ENCODE measurements at regions not wholly inside any gene's neighbourhood (a gene's known extent, or its start where the extent isn't known, plus 50 kb on each side); places are given as distances from the start of the nearest gene placed in this dataset.
"Not testable (repeated sequence)": the region's sequence is repeated elsewhere in the genome, so short reads cannot be mapped to it uniquely, and the experiment has no call there.

DNA sequence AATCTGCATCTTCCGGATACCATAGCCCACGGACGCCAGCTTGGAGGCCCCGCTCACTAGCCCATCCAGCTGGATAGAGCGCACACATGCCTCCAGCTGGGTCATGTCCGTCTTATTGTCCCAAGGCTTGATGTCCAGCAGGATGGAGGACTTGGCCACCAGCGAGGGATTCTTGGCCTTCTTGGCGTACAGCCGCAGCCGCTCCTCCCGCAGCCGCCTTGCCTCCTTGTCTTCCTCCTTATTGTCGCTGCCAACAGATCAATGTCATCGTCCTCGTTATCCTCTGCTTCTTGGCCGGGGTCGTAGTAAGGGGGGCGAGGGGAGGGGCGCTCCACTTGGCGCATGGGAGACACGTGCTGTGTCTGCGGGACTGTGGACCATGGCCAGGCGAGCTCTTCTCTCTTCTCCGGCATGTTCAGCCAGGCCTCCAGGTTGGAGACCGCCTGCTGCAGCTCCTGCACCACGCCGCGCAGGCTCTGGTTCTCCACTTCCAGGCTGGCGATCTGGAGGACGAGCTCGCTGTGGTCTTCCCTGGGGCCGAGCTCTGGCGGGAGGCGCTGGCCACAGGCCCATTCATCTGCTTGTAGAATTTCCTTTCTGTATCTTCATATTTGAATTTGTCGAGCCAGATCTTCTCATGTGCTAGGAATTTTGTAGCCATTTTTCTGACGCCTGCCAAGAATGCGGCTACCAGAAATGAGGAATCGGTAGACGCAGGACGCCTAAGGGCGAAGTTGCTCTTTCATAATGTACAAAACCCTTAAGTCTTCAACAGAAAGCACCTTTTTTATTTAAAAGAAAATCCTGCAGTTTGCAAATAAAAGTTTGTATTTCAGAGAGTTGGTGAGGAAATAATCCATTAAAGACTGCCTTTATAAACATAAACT is 60.1 kb upstream of the PTPRK start:
- in situ Hi-C loops (cut with HindIII; ENCODE audit: low sequenced_read_pairs), result no loop called here

GRCh38 chr6:128575254-128575653 is 54.9 kb upstream of the PTPRK start:
- H3K4me3 ChIP-seq (ENCODE audit: low read depth, low read length); DNase-seq (ENCODE audit: low read depth, low spot score); in situ Hi-C loops (cut with HindIII; ENCODE audit: low sequenced_read_pairs): not testable (repeated sequence)

More for the DNA sequence above, 60.1 kb upstream of the PTPRK start:
- no peak overlapping the region for H3K4me3 ChIP-seq (ENCODE audit: low read depth, low read length)
- no peak for DNase-seq (ENCODE audit: low read depth, low spot score)
- no peak for TF ChIP-seq CTCF (IDR thresholded peaks at IDR 0.05; ENCODE audit: low read depth, low read length)

- no peak overlapping the region for H3K4me3 ChIP-seq (ENCODE audit: low read depth, low read length)
- TF ChIP-seq CTCF (IDR thresholded peaks at IDR 0.05; ENCODE audit: low read depth, low read length), result no peak
- in situ Hi-C loops (cut with HindIII; ENCODE audit: low sequenced_read_pairs), result no loop called here
These were observed 54.0 kb upstream of the PTPRK start for GRCh38 chr6:128574402-128574801.

DNA sequence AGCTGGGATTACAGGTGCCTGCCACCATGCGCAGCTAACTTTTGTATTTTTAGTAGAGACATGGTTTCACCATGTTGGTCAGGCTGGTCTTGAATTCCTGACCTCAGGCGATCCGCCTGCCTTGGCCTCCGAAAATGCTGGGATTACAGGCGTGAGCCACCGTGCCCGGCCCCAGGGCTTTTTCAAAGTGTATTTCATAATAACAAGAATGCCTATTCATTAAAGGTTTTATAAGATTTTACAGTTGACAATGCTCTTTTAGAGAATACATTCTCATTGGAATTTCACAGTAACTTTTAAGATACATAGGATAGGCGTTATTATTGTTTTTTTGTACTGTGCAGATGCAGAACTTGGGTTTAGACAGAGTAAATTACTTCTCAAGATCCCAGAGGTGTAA is 52.6 kb upstream of the PTPRK start:
- DNase-seq (ENCODE audit: low read depth, low spot score), result no peak
- H3K4me3 ChIP-seq (ENCODE audit: low read depth, low read length), result no peak overlapping the region
- TF ChIP-seq CTCF (IDR thresholded peaks at IDR 0.05; ENCODE audit: low read depth, low read length), result no peak
- in situ Hi-C loops (cut with HindIII; ENCODE audit: low sequenced_read_pairs), result no loop called here

More at GRCh38 chr6:128574402-128574801, 54.0 kb upstream of the PTPRK start:
- DNase-seq (ENCODE audit: low read depth, low spot score), result no peak

DNA sequence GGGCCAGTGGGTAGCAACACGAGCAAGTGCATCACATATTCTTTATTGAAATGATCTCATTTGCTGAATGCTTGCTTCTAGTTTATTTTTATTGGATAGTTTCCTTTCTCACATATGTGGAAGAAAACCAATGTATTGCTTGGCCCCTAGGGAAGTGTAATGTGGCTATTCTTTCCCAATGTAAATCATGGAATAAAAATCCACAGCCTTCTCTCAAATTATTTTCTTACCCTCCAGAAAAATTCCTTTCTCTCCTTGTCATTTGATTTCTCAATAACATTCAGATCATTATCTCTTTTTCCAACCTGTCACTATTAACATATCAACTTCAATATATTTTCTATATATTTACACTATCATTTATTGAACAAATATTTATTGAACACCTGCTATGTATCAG is 51.9 kb upstream of the PTPRK start:
- H3K4me3 ChIP-seq (ENCODE audit: low read depth, low read length), result no peak overlapping the region
- in situ Hi-C loops (cut with HindIII; ENCODE audit: low sequenced_read_pairs), result no loop called here
- no peak for DNase-seq (ENCODE audit: low read depth, low spot score)
- no peak for TF ChIP-seq CTCF (IDR thresholded peaks at IDR 0.05; ENCODE audit: low read depth, low read length)

DNA sequence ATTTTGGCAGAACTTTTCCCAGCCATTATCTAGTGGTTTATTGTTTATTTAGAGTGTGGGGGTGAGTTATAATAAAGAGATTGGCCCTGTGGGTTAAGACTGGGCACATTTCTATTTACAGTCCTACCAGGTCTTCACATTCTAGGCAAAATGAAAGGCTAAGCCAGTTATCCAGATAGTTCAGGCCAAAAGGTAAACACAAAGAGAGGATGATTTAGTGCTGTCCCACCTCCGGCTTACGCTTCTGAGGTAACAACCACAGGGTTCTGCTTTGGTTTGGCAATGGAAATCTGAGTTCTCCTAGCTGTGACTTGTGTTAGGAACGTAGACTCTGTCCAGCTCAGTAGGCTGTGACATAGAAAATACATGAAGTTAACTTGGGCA is 50.3 kb upstream of the PTPRK start:
- in situ Hi-C loops (cut with HindIII; ENCODE audit: low sequenced_read_pairs), result no loop called here
- DNase-seq (ENCODE audit: low read depth, low spot score), result peak; percentile 29
- TF ChIP-seq CTCF (IDR thresholded peaks at IDR 0.05; ENCODE audit: low read depth, low read length), result no peak
- H3K4me3 ChIP-seq (ENCODE audit: low read depth, low read length), result no peak overlapping the region
